ENCODE measurements at regions not wholly inside any gene's neighbourhood (a gene's known extent, or its start where the extent isn't known, plus 50 kb on each side); places are given as distances from the start of the nearest gene placed in this dataset.

- FAIRE-seq = no peak
- no peak for DNase-seq (ENCODE audit: low spot score)
- no peak overlapping the region for H2AFZ ChIP-seq (ENCODE audit: low read length)
- no peak for ATAC-seq
- no peak overlapping the region for H3K4me2 ChIP-seq (ENCODE audit: low read depth, low read length)
- H3K27me3 ChIP-seq (ENCODE audit: control insufficient read depth in 1 of 2, insufficient read depth in 2 of 2, low read length in 2 of 2) = peaks cover 0 to 2% of the 10 kb centered on the region in 2 experiments; a peak in 1 of 5 replicates
- H3K9ac ChIP-seq (ENCODE audit: insufficient read depth, low read depth, low read length) = no peak overlapping the region
- CTCF ChIA-PET (ENCODE audit: low intra/inter-chr PET ratio, low total read pairs) = no interaction called here
- no peak overlapping the region for H3K27ac ChIP-seq (ENCODE audit: extremely low read length, insufficient read depth, low read length)
- H3K4me1 ChIP-seq (ENCODE audit: insufficient read depth, low read length) = no peaks in the 10 kb centered on the region
- in situ Hi-C loops (cut with HindIII; ENCODE audit: extremely low pct_ligation_motif_present, low pct_unique_long_range_greater_than_20kb) = no loop called here
- no peaks in the 10 kb centered on the region for H3K36me3 ChIP-seq (replicated peaks in 1 of 2; ENCODE audit: control insufficient read depth in 1 of 2, insufficient read depth in 2 of 2, low read length in 2 of 2)
- POLR2A ChIA-PET = no interaction called here
- WGBS (ENCODE audit: low lambda C conversion rate) = 0% methylated on average over 1 of the region's 1 CpG
- no TSS peak for BruUV-seq (replicated peaks)
- no peaks in the 10 kb centered on the region for H4K20me1 ChIP-seq (ENCODE audit: insufficient read depth, low read length)
- no peak overlapping the region for H3K4me3 ChIP-seq (replicated peaks in 1 of 3; ENCODE audit: insufficient read depth in 1 of 3, low read depth in 2 of 3, low read length in 3 of 3)
- H3K9me3 ChIP-seq (ENCODE audit: low read length) = no peaks in the 10 kb centered on the region
- no peak for TF ChIP-seq ZNF331 (CRISPR knock-in tag; IDR thresholded peaks at IDR 0.05)
- TF ChIP-seq MAZ (IDR thresholded peaks at IDR 0.05; ENCODE audit: borderline replicate concordance, low read depth, low read length) = no peak
- no peak for TF ChIP-seq MAZ (CRISPR knock-in tag; IDR thresholded peaks at IDR 0.05; ENCODE audit: low read depth)
- no peak for TF ChIP-seq ZNF709 (CRISPR knock-in tag; IDR thresholded peaks at IDR 0.05)
- TF ChIP-seq TAF1 (CRISPR knock-in tag; IDR thresholded peaks at IDR 0.05) = no peak
- TF ChIP-seq SP2 (CRISPR knock-in tag; IDR thresholded peaks at IDR 0.05) = no peak
- TF ChIP-seq REPIN1 (CRISPR knock-in tag; IDR thresholded peaks at IDR 0.05; ENCODE audit: borderline replicate concordance, low read depth) = no peak
- no peak for TF ChIP-seq ZNF235 (CRISPR knock-in tag; IDR thresholded peaks at IDR 0.05; ENCODE audit: borderline replicate concordance)
- TF ChIP-seq ATF7-NPFF (CRISPR knock-in tag; IDR thresholded peaks at IDR 0.05; ENCODE audit: low read depth) = no peak
- no peak for TF ChIP-seq YEATS2 (CRISPR knock-in tag; IDR thresholded peaks at IDR 0.05; ENCODE audit: borderline replicate concordance)
- intact Hi-C loops (cut with micrococcal nuclease; ENCODE audit: unreplicated experiment) = no loop called here
- H3K79me2 ChIP-seq (ENCODE audit: insufficient read depth, low read length) = no peaks in the 10 kb centered on the region
These were observed 98.0 kb upstream of the CD82 start for GRCh38 chr11:44467413-44467812.

- Histone ChIP-seq H3K4me1 (ENCODE audit: insufficient read depth, low read length) (no peaks in the 10 kb centered on the region), H3K9ac (ENCODE audit: insufficient read depth, low read depth, low read length) (no peak overlapping the region), H2AFZ (ENCODE audit: low read length) (no peak overlapping the region), H4K20me1 (ENCODE audit: insufficient read depth, low read length) (no peaks in the 10 kb centered on the region), H3K27me3 (ENCODE audit: control insufficient read depth in 1 of 2, insufficient read depth in 2 of 2, low read length in 2 of 2) (peaks cover 0 to 2% of the 10 kb centered on the region in 2 experiments; a peak in 2 of 5 replicates), H3K36me3 (replicated peaks in 1 of 2; ENCODE audit: control insufficient read depth in 1 of 2, insufficient read depth in 2 of 2, low read length in 2 of 2) (no peaks in the 10 kb centered on the region), H3K4me2 (ENCODE audit: low read depth, low read length) (no peak overlapping the region), H3K27ac (ENCODE audit: extremely low read length, insufficient read depth, low read length) (no peak overlapping the region), H3K4me3 (replicated peaks in 1 of 3; ENCODE audit: insufficient read depth in 1 of 3, low read depth in 2 of 3, low read length in 3 of 3) (no peak overlapping the region), H3K9me3 (ENCODE audit: low read length) (no peaks in the 10 kb centered on the region), H3K79me2 (ENCODE audit: insufficient read depth, low read length) (no peaks in the 10 kb centered on the region)
- no peak for DNase-seq (ENCODE audit: low spot score)
- in situ Hi-C loops (cut with HindIII; ENCODE audit: extremely low pct_ligation_motif_present, low pct_unique_long_range_greater_than_20kb) (no loop called here), intact Hi-C loops (cut with micrococcal nuclease; ENCODE audit: unreplicated experiment) (no loop called here)
- ChIA-PET POLR2A (no interaction called here), CTCF (ENCODE audit: low intra/inter-chr PET ratio, low total read pairs) (no interaction called here)
- BruUV-seq (replicated peaks) = no TSS peak
- TF ChIP-seq ZNF274 (CRISPR knock-in tag; IDR thresholded peaks at IDR 0.05) = no peak
- TF ChIP-seq ZNF891 (CRISPR knock-in tag; IDR thresholded peaks at IDR 0.05) = no peak
- TF ChIP-seq TBL1XR1 (IDR thresholded peaks at IDR 0.05; ENCODE audit: borderline replicate concordance, low read length, partially characterized antibody) = no peak
- no peak for TF ChIP-seq ZNF18 (CRISPR knock-in tag; IDR thresholded peaks at IDR 0.05; ENCODE audit: insufficient replicate concordance)
- no peak for TF ChIP-seq ZNF777 (CRISPR knock-in tag; IDR thresholded peaks at IDR 0.05)
- FAIRE-seq = no peak
- whole genome bisulfite sequencing (ENCODE audit: low lambda C conversion rate) = 16% methylated on average over 3 of the region's 5 CpGs
- no peak for ATAC-seq
These were observed 97.5 kb upstream of the CD82 start for GRCh38 chr11:44467931-44468330.
